HEK293 (cell line): ENCODE measurements at regions not wholly inside any gene's neighbourhood (a gene's known extent, or its start where the extent isn't known, plus 50 kb on each side); places are given as distances from the start of the nearest gene placed in this dataset.

ENCODE experiments used
- CTCF ChIA-PET: fragments of 350-600 bp; formaldehyde crosslinking; extraction: SDS; loops from one replicate; lab custom pipeline; 2021; ENCODE audit warnings: antibody characterized with exemption; lab: Yijun Ruan, JAX
- POLR2A ChIA-PET: fragments of 300-600 bp; formaldehyde crosslinking; extraction: SDS; loops from one replicate; lab custom pipeline; 2020; ENCODE audit warnings: antibody characterized with exemption, inconsistent platforms; lab: Yijun Ruan, JAX
- H3K27ac ChIP-seq: fragments of 200-500 bp; sonication (Bioruptor generic); 2 replicates; pipeline ENCODE4 v1.5.1; 2014; ENCODE audit warnings: low read depth, low read length, control low read depth, inconsistent platforms; ENCODE audit errors: extremely low read depth
- H3K36me3 ChIP-seq, 2 experiments: fragments of 200-500 bp in 1 of 2; sonication (Bioruptor generic) in 1 of 2; 1 replicate in 1 of 2; 2 replicates in 1 of 2; pipeline ENCODE4 v1.5.1; 2014 to 2017; ENCODE audit warnings: inconsistent platforms in 2 of 2, low read length in 2 of 2; ENCODE audit not compliant: control insufficient read depth in 2 of 2, insufficient read depth in 1 of 2
- H3K4me1 ChIP-seq: fragments of 200-500 bp; sonication (Bioruptor generic); 2 replicates; pipeline ENCODE4 v1.5.1; 2014; ENCODE audit warnings: mild to moderate bottlenecking, low read length, inconsistent platforms; ENCODE audit not compliant: control insufficient read depth, insufficient read depth
- H3K4me3 ChIP-seq: 2 replicates; pipeline ENCODE4 v1.5.1; 2011; ENCODE audit warnings: low read depth, mild to moderate bottlenecking, control low read depth, low read length, moderate library complexity
- H3K9me3 ChIP-seq: fragments of 200-500 bp; sonication (Bioruptor generic); 2 replicates; pipeline ENCODE4 v1.5.1; 2014; ENCODE audit warnings: low read depth, low read length, inconsistent platforms; ENCODE audit not compliant: control insufficient read depth, insufficient read depth
- GFI1B ChIP-seq: fragments of 450-650 bp; formaldehyde crosslinking; IDR thresholded peaks from 2 replicates; pipeline ENCODE4 v1.5.1; 2016; ENCODE audit warnings: missing biosample characterization, missing genetic modification characterization
- GLI2 ChIP-seq: fragments of 450-650 bp; formaldehyde crosslinking; IDR thresholded peaks from 2 replicates; pipeline ENCODE4; 2017; ENCODE audit warnings: missing biosample characterization, missing genetic modification characterization, low read depth, borderline replicate concordance
- IKZF3 ChIP-seq: fragments of 450-650 bp; IDR thresholded peaks from 2 replicates; pipeline ENCODE4 v1.5.0; 2018; ENCODE audit warnings: missing biosample characterization, mild to moderate bottlenecking, missing genetic modification characterization, moderate library complexity
- OVOL3 ChIP-seq: fragments of 450-650 bp; formaldehyde crosslinking; IDR thresholded peaks from 2 replicates; pipeline ENCODE4 v1.5.1; 2016; ENCODE audit warnings: missing biosample characterization, missing genetic modification characterization
- TSHZ1 ChIP-seq: fragments of 450-650 bp; formaldehyde crosslinking; IDR thresholded peaks from 2 replicates; pipeline ENCODE4 v1.5.1; 2016; ENCODE audit warnings: missing biosample characterization, missing genetic modification characterization, borderline replicate concordance
- YY1 ChIP-seq: fragments of 450-650 bp; formaldehyde crosslinking; IDR thresholded peaks from 2 replicates; pipeline ENCODE4 v1.5.1; 2018; ENCODE audit warnings: missing biosample characterization, missing genetic modification characterization
- ZBTB20 ChIP-seq: fragments of 450-650 bp; formaldehyde crosslinking; IDR thresholded peaks from 2 replicates; pipeline ENCODE4 v1.5.1; 2016; ENCODE audit warnings: missing biosample characterization, missing genetic modification characterization
- ZFP3 ChIP-seq: fragments of 450-650 bp; formaldehyde crosslinking; IDR thresholded peaks from 2 replicates; pipeline ENCODE4 v1.5.1; 2016; ENCODE audit warnings: low read depth, missing biosample characterization, missing genetic modification characterization
- ZFP69B ChIP-seq: fragments of 450-650 bp; formaldehyde crosslinking; IDR thresholded peaks from 2 replicates; pipeline ENCODE4 v1.5.1; 2016; ENCODE audit warnings: missing biosample characterization, missing genetic modification characterization
- ZNF112 ChIP-seq: fragments of 450-650 bp; formaldehyde crosslinking; IDR thresholded peaks from 2 replicates; pipeline ENCODE4 v1.5.0; 2017; ENCODE audit warnings: missing biosample characterization, missing genetic modification characterization
- ZNF133 ChIP-seq: fragments of 450-650 bp; formaldehyde crosslinking; IDR thresholded peaks from 2 replicates; pipeline ENCODE4 v1.5.1; 2016; ENCODE audit warnings: missing biosample characterization, missing genetic modification characterization
- ZNF157 ChIP-seq: fragments of 450-650 bp; formaldehyde crosslinking; IDR thresholded peaks from 2 replicates; pipeline ENCODE4 v1.5.1; 2016; ENCODE audit warnings: missing biosample characterization, missing genetic modification characterization
- ZNF169 ChIP-seq: fragments of 450-650 bp; formaldehyde crosslinking; IDR thresholded peaks from 2 replicates; pipeline ENCODE4 v1.5.1; 2016; ENCODE audit warnings: missing biosample characterization, missing genetic modification characterization
- ZNF202 ChIP-seq: fragments of 450-650 bp; formaldehyde crosslinking; IDR thresholded peaks from 2 replicates; pipeline ENCODE4 v1.5.1; 2016; ENCODE audit warnings: missing biosample characterization, missing genetic modification characterization, borderline replicate concordance
- ZNF311 ChIP-seq: fragments of 450-650 bp; formaldehyde crosslinking; IDR thresholded peaks from 2 replicates; pipeline ENCODE4 v1.5.1; 2017; ENCODE audit warnings: missing biosample characterization, missing genetic modification characterization, borderline replicate concordance
- ZNF391 ChIP-seq: fragments of 450-650 bp; formaldehyde crosslinking; IDR thresholded peaks from 2 replicates; pipeline ENCODE4 v1.5.1; 2016; ENCODE audit warnings: low read depth, missing biosample characterization, missing genetic modification characterization, borderline replicate concordance
- ZNF529 ChIP-seq: fragments of 450-650 bp; formaldehyde crosslinking; IDR thresholded peaks from 2 replicates; pipeline ENCODE4 v1.5.1; 2017; ENCODE audit warnings: missing genetic modification characterization, missing biosample characterization; ENCODE audit not compliant: insufficient replicate concordance
- ZNF785 ChIP-seq: fragments of 450-650 bp; formaldehyde crosslinking; IDR thresholded peaks from 2 replicates; pipeline ENCODE4 v1.5.1; 2016; ENCODE audit warnings: missing biosample characterization, missing genetic modification characterization
- ZNF791 ChIP-seq: fragments of 450-650 bp; formaldehyde crosslinking; IDR thresholded peaks from 2 replicates; pipeline ENCODE4 v1.5.1; 2016; ENCODE audit warnings: missing biosample characterization, missing genetic modification characterization
- ZNF830 ChIP-seq: fragments of 450-650 bp; IDR thresholded peaks from 2 replicates; pipeline ENCODE4 v1.5.0; 2018; ENCODE audit warnings: missing biosample characterization, missing genetic modification characterization, low read depth, mild to moderate bottlenecking, moderate library complexity
- TF ChIP-seq, protein P1 (sequence below): fragments of 450-650 bp; formaldehyde crosslinking; IDR thresholded peaks from 2 replicates; pipeline ENCODE4 v1.5.1; 2016; ENCODE audit warnings: missing biosample characterization, missing genetic modification characterization

GRCh38 chr14:100423317-100424010 lies 100.3 kb downstream of the SLC25A47 start:
- TF ChIP-seq ZNF529 = no peak
- TF ChIP-seq ZFP69B (tag by site-specific recombination) = no peak
- TF ChIP-seq ZNF112 (tag by site-specific recombination) = no peak
- no peak for TF ChIP-seq ZNF791 (tag by site-specific recombination)
- no peak for TF ChIP-seq ZNF169 (tag by site-specific recombination)
- TF ChIP-seq ZFP3 (tag by site-specific recombination) = no peak
- no peak for TF ChIP-seq ZNF202 (tag by site-specific recombination)
- no peak for TF ChIP-seq OVOL3 (tag by site-specific recombination)
- no peak for TF ChIP-seq ZNF830 (tag by site-specific recombination)
- TF ChIP-seq ZNF133 (tag by site-specific recombination) = no peak
- TF ChIP-seq, protein P1, sequence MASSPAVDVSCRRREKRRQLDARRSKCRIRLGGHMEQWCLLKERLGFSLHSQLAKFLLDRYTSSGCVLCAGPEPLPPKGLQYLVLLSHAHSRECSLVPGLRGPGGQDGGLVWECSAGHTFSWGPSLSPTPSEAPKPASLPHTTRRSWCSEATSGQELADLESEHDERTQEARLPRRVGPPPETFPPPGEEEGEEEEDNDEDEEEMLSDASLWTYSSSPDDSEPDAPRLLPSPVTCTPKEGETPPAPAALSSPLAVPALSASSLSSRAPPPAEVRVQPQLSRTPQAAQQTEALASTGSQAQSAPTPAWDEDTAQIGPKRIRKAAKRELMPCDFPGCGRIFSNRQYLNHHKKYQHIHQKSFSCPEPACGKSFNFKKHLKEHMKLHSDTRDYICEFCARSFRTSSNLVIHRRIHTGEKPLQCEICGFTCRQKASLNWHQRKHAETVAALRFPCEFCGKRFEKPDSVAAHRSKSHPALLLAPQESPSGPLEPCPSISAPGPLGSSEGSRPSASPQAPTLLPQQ (tag by site-specific recombination) = no peak
- TF ChIP-seq ZNF311 (tag by site-specific recombination) = no peak
- TF ChIP-seq IKZF3 (tag by site-specific recombination) = no peak
- no peak for TF ChIP-seq ZNF391 (tag by site-specific recombination)
- no peak for TF ChIP-seq TSHZ1
- no peak for TF ChIP-seq ZNF157 (tag by site-specific recombination)
- no peak for TF ChIP-seq GFI1B (tag by site-specific recombination)
- TF ChIP-seq GLI2 (tag by site-specific recombination) = no peak
- no peak for TF ChIP-seq ZNF785 (tag by site-specific recombination)
- CTCF ChIA-PET = interaction anchor here (0.5 to 1.1 kb wide), 3 partner anchors 13 to 18 kb away, joined by 3 read pairs; no protein-coding TSS in a partner anchor
- H3K36me3 ChIP-seq = no peaks in the 10 kb centered on the region
- POLR2A ChIA-PET = no interaction called here
- H3K9me3 ChIP-seq = no peaks in the 10 kb centered on the region
- H3K27ac ChIP-seq = no peak overlapping the region
- H3K4me1 ChIP-seq = no peaks in the 10 kb centered on the region
- H3K4me3 ChIP-seq = no peak overlapping the region

DNA sequence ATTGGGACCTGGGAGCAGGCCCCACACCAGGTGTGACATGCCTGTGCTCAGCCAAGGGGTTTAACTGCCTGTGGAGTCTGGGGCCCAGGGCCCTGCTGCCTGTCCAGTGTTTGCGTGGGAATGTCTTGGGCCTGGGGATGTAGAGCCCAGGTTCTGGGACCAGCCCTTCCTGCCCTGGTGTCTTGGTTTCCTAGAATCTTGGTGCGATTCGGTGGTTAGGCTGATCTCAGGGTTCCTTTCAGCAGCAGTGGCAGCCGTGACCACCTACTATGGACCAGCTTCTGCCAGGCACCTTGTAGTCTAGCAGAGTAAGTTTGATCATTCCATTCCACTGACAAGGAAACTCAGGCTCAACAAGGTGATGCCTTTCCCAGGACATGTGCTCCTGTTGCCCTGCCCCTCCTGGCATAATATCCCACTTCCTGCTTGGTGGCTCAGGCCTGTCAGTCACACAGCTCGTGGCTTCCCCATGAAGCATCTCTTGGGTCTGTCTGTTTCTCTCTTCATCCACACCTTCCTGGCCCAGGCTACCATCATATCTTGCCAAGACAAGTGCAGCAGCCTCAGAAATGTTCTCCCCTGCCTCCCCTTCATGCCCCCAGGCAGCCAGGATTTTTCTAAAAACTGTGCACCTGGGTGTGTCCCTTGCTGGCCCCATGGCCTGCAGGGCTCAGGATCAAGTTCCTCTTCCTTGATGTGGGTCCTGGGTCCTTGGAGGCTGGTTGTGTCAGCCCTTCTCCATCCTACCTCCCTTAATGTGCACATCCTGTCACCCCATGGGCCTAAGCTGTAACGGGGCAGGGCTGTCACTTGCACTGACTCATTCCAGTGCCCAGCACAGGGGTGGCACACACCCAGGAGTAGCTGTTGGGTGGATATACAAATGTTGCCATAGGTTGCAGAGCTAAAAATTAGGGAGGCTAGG lies 101.6 kb downstream of the SLC25A47 start:
- no peak overlapping the region for H3K27ac ChIP-seq
- no peaks in the 10 kb centered on the region for H3K9me3 ChIP-seq
- no peak for TF ChIP-seq YY1
- no peak for TF ChIP-seq GFI1B (tag by site-specific recombination)
- TF ChIP-seq ZNF157 (tag by site-specific recombination) = no peak
- TF ChIP-seq ZNF791 (tag by site-specific recombination) = no peak
- TF ChIP-seq ZBTB20 = peak; percentile 68
- H3K36me3 ChIP-seq = no peaks in the 10 kb centered on the region
- ChIA-PET CTCF (interaction anchor here (0.5 to 2.7 kb wide), 9 partner anchors 8 to 229 kb away, joined by 3 to 7 read pairs (median 3); no protein-coding TSS in a partner anchor), POLR2A (interaction anchor here (0.6 kb wide), 1 partner anchor 84 kb away, joined by 4 read pairs; no protein-coding TSS in a partner anchor)
- H3K4me1 ChIP-seq = no peaks in the 10 kb centered on the region
- H3K4me3 ChIP-seq = no peak overlapping the region
